ENCODE measurements at regions not wholly inside any gene's neighbourhood (a gene's known extent, or its start where the extent isn't known, plus 50 kb on each side); places are given as distances from the start of the nearest gene placed in this dataset.

GRCh38 chr3:16366-16765 is 180.2 kb upstream of the CHL1 start:
- in situ Hi-C loops (cut with MboI) = no loop called here
- H3K27me3 ChIP-seq (ENCODE audit: control insufficient read depth in 2 of 2, insufficient read depth in 2 of 2, low read length in 2 of 2) = no peaks in the 10 kb centered on the region
- BruUV-seq (replicated peaks) = no TSS peak
- ATAC-seq (no peak), FAIRE-seq (no peak), DNase-seq (ENCODE audit: extremely low read depth in 1 of 4, low spot score in 3 of 4) (no peak)
- H3K4me3 ChIP-seq = no peak overlapping the region
- peaks cover 2% of the 10 kb centered on the region; the same call in 1 of the 2 replicates for H3K9me3 ChIP-seq (replicated peaks; ENCODE audit: control insufficient read depth, insufficient read depth, low read depth, low read length)
- no peak overlapping the region for H3K4me2 ChIP-seq (ENCODE audit: insufficient read depth, low read length)
- no peak for TF ChIP-seq ZNF121 (CRISPR knock-in tag; conservative IDR thresholded peaks at IDR 0.05)
- no peak for TF ChIP-seq POU5F1 (IDR thresholded peaks at IDR 0.05; ENCODE audit: borderline replicate concordance, low read depth, low read length, partially characterized antibody)
- CTCF ChIA-PET (ENCODE audit: low intra/inter-chr PET ratio) = no interaction called here
- POLR2A ChIA-PET = no interaction called here
- H3K4me1 ChIP-seq (replicated peaks in 1 of 2; ENCODE audit: control insufficient read depth in 2 of 2, insufficient read depth in 2 of 2, low read length in 2 of 2) = no peaks in the 10 kb centered on the region
- intact Hi-C loops (cut with micrococcal nuclease) = no loop called here
- no peak overlapping the region for H2AFZ ChIP-seq (ENCODE audit: low read depth, low read length)
- no peak overlapping the region for H3K27ac ChIP-seq (ENCODE audit: extremely low read depth, low read depth, low read length)
- H3K79me2 ChIP-seq (ENCODE audit: control insufficient read depth, insufficient read depth, low read length) = no peaks in the 10 kb centered on the region
- no peaks in the 10 kb centered on the region for H3K9me1 ChIP-seq (ENCODE audit: control insufficient read depth, insufficient read depth, low read length)
- no peaks in the 10 kb centered on the region for H4K20me1 ChIP-seq (replicated peaks; ENCODE audit: control insufficient read depth, insufficient read depth, low read length)
- H3K36me3 ChIP-seq (ENCODE audit: control insufficient read depth, insufficient read depth, low read length) = no peaks in the 10 kb centered on the region
- 0% methylated on average over 2 of the region's 2 CpGs for WGBS (ENCODE audit: insufficient coverage, low coverage, missing lambda C conversion rate)
- H3K9ac ChIP-seq (ENCODE audit: insufficient read depth in 1 of 2, low read depth in 2 of 2, low read length in 2 of 2) = no peak overlapping the region

GRCh38 chr3:20421-20820 is 176.1 kb upstream of the CHL1 start:
- H3K4me3 ChIP-seq = no peak overlapping the region
- no peaks in the 10 kb centered on the region for H3K9me1 ChIP-seq (ENCODE audit: control insufficient read depth, insufficient read depth, low read length)
- no peaks in the 10 kb centered on the region for H4K20me1 ChIP-seq (replicated peaks; ENCODE audit: control insufficient read depth, insufficient read depth, low read length)
- no TSS peak for BruUV-seq (replicated peaks)
- H3K4me1 ChIP-seq (replicated peaks in 1 of 2; ENCODE audit: control insufficient read depth in 2 of 2, insufficient read depth in 2 of 2, low read length in 2 of 2) = no peaks in the 10 kb centered on the region
- H3K36me3 ChIP-seq (ENCODE audit: control insufficient read depth, insufficient read depth, low read length) = no peaks in the 10 kb centered on the region
- H3K9me3 ChIP-seq (replicated peaks; ENCODE audit: control insufficient read depth, insufficient read depth, low read depth, low read length) = no peaks in the 10 kb centered on the region
- H3K79me2 ChIP-seq (ENCODE audit: control insufficient read depth, insufficient read depth, low read length) = no peaks in the 10 kb centered on the region
- ChIA-PET POLR2A (no interaction called here), CTCF (ENCODE audit: low intra/inter-chr PET ratio) (no interaction called here)
- no peak overlapping the region for H3K9ac ChIP-seq (ENCODE audit: insufficient read depth in 1 of 2, low read depth in 2 of 2, low read length in 2 of 2)
- FAIRE-seq (no peak), DNase-seq (ENCODE audit: extremely low read depth in 1 of 4, low spot score in 3 of 4) (no peak), ATAC-seq (no peak)
- intact Hi-C loops (cut with micrococcal nuclease) (no loop called here), in situ Hi-C loops (cut with MboI) (no loop called here)
- H2AFZ ChIP-seq (ENCODE audit: low read depth, low read length) = no peak overlapping the region
- H3K4me2 ChIP-seq (ENCODE audit: insufficient read depth, low read length) = no peak overlapping the region
- no peaks in the 10 kb centered on the region for H3K27me3 ChIP-seq (ENCODE audit: control insufficient read depth in 2 of 2, insufficient read depth in 2 of 2, low read length in 2 of 2)
- no peak overlapping the region for H3K27ac ChIP-seq (ENCODE audit: extremely low read depth, low read depth, low read length)
- TF ChIP-seq ZNF518B (CRISPR knock-in tag; IDR thresholded peaks at IDR 0.05) (no peak), BRF2 (IDR thresholded peaks at IDR 0.05; ENCODE audit: borderline replicate concordance, insufficient read depth, insufficient read length) (no peak), HNRNPUL1 (IDR thresholded peaks at IDR 0.05; ENCODE audit: low read length) (no peak), TFE3 (CRISPR knock-in tag; IDR thresholded peaks at IDR 0.05) (no peak), IRF2 (CRISPR knock-in tag; IDR thresholded peaks at IDR 0.05) (no peak), SIN3A (IDR thresholded peaks at IDR 0.05; ENCODE audit: borderline replicate concordance in 2 of 2, control insufficient read depth in 1 of 2, low read depth in 2 of 2, low read length in 2 of 2) (no peak), ATF1 (CRISPR knock-in tag; IDR thresholded peaks at IDR 0.05) (no peak), ATF1 (tag; IDR thresholded peaks at IDR 0.05) (no peak), ZNF431 (CRISPR knock-in tag; IDR thresholded peaks at IDR 0.05) (no peak)

All from K562 (cell line).